ENCODE measurements at regions not wholly inside any gene's neighbourhood (a gene's known extent, or its start where the extent isn't known, plus 50 kb on each side); places are given as distances from the start of the nearest gene placed in this dataset.

DNA sequence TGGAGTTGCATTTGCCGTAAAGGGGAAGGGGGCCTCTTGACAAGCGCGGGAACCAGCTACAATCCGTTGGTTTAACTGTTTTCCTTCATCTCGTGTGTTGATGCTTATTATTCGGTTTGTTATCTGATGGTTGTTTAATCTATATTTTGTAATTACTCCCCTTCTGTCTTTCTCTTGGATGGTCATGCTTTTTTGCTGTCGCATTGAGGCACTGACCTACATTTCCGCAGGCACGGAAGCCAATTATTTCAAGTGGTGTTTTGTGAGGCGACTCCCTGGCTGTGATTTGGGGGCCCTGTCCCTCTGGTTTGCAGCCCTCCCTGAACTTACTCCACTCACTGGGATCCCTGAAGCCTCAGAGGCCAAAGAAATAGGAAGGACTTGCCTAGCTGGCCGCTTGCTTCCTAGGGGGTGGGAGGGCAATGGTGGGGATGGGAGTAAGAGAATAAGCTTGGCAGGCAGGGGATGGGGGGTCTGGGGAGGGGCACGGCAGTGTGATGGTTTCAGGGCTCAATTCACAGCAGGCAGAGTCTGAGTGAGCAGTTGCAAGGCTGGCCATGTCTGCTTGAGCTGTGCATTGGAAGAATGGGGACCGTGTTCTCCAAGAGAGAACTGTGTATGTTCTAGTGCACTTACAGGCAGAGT, 165.8 kb upstream of the B3GAT1 start:
- DNase-seq (ENCODE audit: low read depth, low spot score): no peak
- TF ChIP-seq, protein P1, sequence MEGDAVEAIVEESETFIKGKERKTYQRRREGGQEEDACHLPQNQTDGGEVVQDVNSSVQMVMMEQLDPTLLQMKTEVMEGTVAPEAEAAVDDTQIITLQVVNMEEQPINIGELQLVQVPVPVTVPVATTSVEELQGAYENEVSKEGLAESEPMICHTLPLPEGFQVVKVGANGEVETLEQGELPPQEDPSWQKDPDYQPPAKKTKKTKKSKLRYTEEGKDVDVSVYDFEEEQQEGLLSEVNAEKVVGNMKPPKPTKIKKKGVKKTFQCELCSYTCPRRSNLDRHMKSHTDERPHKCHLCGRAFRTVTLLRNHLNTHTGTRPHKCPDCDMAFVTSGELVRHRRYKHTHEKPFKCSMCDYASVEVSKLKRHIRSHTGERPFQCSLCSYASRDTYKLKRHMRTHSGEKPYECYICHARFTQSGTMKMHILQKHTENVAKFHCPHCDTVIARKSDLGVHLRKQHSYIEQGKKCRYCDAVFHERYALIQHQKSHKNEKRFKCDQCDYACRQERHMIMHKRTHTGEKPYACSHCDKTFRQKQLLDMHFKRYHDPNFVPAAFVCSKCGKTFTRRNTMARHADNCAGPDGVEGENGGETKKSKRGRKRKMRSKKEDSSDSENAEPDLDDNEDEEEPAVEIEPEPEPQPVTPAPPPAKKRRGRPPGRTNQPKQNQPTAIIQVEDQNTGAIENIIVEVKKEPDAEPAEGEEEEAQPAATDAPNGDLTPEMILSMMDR (IDR thresholded peaks at IDR 0.05; ENCODE audit: insufficient read depth, low read length, missing control alignments): no peak
- ChIA-PET POLR2A (no interaction called here), CTCF (no interaction called here)
- H3K4me3 ChIP-seq (ENCODE audit: low read depth, low read length): no peak overlapping the region

DNA sequence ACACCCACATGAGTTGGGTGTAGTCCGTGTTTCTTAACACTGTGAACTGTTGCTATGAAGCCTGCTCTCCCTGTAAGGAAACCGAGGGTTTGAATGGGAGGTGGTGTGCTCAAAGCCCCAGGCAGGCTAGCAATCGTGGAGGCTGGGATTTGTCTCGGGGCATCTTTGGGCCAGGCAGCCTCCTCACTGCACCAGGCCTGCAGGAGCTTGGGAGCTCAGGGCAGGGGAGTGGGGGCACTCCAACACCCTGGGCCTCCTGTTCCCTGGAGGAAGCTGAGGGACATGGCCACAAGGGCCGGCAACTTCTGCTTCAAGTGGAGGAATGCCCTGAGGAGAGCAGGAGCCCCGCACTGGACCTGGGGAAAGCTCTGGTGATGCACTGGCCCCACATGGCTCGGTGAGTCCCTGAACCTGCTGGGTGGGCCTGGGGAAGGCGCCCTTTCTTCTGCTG, 164.7 kb upstream of the B3GAT1 start:
- no peak for DNase-seq (ENCODE audit: low read depth, low spot score)
- CTCF ChIA-PET: no interaction called here
- no peak overlapping the region for H3K4me3 ChIP-seq (ENCODE audit: low read depth, low read length)
- POLR2A ChIA-PET: no interaction called here
- TF ChIP-seq, protein P1 (IDR thresholded peaks at IDR 0.05; ENCODE audit: insufficient read depth, low read length, missing control alignments): no peak

DNA sequence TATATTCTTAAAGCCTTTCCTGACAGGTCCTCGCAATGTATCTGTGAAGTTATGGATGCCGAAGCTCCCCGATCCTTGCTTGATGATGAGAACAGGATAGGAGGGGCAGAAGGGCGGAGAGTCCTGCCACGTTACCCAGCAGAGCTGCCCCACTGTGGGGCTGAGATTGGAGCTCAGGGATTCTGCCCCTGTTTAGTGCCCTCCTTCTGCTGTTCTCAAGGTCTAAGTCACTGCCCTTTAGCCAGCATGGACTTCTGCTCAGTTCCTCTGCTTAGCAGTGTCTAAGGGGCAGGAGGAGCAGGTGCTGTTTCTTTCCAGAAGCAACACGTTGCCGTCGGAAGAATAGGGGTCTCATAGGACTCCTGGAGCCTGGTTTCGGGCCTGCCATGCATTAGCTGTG, 164.2 kb upstream of the B3GAT1 start:
- no peak overlapping the region for H3K4me3 ChIP-seq (ENCODE audit: low read depth, low read length)
- ChIA-PET CTCF (no interaction called here), POLR2A (no interaction called here)
- TF ChIP-seq, protein P1 (IDR thresholded peaks at IDR 0.05; ENCODE audit: insufficient read depth, low read length, missing control alignments): no peak
- no peak for DNase-seq (ENCODE audit: low read depth, low spot score)

DNA sequence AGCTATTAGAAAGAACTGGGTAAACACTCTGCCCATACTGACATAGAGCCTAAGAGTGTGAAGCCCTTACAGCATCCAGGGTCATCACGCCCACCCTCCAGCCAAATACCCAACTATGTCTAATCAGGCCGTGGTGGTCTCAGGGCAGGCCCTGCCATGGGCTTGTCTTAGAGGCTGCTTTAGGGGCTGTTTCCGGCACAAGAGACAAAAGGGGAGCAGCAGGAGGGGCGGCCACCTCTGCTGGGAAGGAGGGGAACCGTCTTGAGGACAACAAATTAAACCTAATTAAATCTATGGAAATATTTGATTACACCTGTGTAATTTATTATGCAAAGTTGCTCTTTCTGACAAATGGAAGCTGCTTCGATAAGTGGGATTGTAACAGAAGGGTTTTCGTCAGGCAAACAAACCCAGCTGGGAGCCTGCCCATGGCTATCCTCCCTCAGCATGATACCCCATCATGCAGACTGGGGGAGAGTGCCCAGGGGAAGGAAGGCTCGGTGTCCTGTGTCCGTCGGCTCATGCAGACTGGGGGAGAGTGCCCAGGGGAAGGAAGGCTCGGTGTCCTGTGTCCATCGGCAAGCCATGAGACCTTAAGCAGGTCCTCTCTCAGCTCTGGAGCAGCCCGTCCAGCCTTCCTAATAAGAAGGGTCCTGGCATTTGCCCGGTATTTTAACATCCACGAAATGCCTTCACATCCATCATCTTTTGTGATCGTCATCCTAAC, 163.6 kb upstream of the B3GAT1 start:
- no peak overlapping the region for H3K4me3 ChIP-seq (ENCODE audit: low read depth, low read length)
- POLR2A ChIA-PET: no interaction called here
- no peak for DNase-seq (ENCODE audit: low read depth, low spot score)
- CTCF ChIA-PET: no interaction called here
- TF ChIP-seq, protein P1 (IDR thresholded peaks at IDR 0.05; ENCODE audit: insufficient read depth, low read length, missing control alignments): no peak

DNA sequence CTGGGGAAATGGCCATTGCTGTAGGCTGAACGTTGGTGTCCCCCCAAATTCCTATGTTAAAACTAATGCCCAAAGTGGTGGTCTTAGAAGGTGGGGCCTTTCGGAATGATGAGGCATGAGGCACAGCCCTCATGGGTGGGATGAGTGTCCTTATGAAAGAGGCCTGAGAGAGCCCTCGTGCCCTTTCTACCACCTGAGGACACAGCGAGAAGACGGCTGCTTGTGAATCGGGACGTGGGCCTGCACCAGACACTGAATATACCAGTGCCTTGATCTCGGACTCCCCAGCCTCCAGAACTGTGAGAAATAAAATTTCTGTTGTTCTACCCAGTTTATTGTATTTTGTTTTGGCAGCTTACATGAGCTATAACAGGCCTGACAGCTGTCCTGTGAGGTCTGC, 162.9 kb upstream of the B3GAT1 start:
- no peak for DNase-seq (ENCODE audit: low read depth, low spot score)
- ChIA-PET CTCF (no interaction called here), POLR2A (no interaction called here)
- TF ChIP-seq, protein P1 (IDR thresholded peaks at IDR 0.05; ENCODE audit: insufficient read depth, low read length, missing control alignments): no peak
- no peak overlapping the region for H3K4me3 ChIP-seq (ENCODE audit: low read depth, low read length)

DNA sequence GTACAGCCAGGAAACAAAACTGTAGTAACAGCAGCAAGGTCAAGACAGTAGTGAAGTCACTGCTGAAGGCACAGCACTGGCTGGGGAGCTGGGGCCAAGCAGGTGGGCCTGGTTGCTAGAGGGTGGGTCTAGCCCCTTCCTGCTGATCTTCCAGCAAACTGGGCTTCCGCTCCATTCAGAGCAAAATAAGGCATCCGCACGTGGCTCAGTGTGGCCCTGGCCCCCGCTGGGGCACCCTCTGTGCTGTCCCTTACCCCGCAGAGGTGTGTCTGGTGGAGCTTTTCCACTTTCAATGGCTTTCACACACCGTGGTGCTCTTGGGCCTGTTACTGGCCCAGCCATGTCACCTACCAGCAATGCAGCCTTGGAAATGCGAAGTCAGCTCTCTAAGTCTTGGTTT, 162.4 kb upstream of the B3GAT1 start:
- TF ChIP-seq, protein P1 (IDR thresholded peaks at IDR 0.05; ENCODE audit: insufficient read depth, low read length, missing control alignments): no peak
- ChIA-PET POLR2A (no interaction called here), CTCF (no interaction called here)
- H3K4me3 ChIP-seq (ENCODE audit: low read depth, low read length): no peak overlapping the region
- DNase-seq (ENCODE audit: low read depth, low spot score): no peak

Measured in AG04449 (cell line).